ENCODE measurements at regions not wholly inside any gene's neighbourhood (a gene's known extent, or its start where the extent isn't known, plus 50 kb on each side); places are given as distances from the start of the nearest gene placed in this dataset.

DNA sequence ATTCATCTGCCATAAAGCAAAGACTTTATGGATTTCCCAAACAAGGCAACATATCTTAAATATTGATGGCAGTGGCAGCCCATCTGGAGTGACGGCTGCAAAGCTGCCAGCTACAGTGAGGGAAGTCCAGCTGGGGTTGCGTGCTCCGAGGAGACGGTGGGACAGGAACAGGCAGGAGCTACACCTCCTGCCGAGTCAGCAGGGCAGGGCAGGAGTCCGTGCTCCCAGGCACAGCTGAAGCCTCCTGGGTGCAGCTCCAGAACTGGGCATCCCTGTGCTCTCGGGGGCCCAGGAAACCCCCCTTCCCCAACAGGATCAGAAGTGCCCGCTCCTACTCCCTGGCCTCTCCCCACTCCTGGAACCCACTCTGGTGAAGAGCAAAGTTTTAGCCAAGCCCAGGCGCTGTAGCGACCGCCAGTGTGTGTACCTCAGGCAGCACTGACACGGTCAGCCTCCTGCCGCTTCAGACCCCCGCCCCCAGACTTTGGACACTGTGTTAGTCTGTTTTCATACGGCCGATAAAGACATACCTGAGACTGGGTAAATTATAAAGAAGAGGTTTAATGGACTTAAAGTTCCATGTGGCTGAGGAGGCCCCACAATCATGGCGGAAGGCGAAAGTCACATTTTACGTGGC is 556.4 kb upstream of the CCDC54 start:
- DNase-seq, result peak in 2 of 6 donors; percentile 8 to 29
- intact Hi-C loops (cut with DNase I), result no loop called here
- Histone ChIP-seq H3K9me3 (no peaks in the 10 kb centered on the region), H3K4me1 (no peaks in the 10 kb centered on the region), H3K27me3 (no peaks in the 10 kb centered on the region), H3K27ac (no peak overlapping the region), H3K36me3 (no peaks in the 10 kb centered on the region), H3K4me3 (no peak overlapping the region)
- 87 to 92% methylated on average over 19 of the region's 19 CpGs for WGBS, 2 donors
- TF ChIP-seq, protein P1, sequence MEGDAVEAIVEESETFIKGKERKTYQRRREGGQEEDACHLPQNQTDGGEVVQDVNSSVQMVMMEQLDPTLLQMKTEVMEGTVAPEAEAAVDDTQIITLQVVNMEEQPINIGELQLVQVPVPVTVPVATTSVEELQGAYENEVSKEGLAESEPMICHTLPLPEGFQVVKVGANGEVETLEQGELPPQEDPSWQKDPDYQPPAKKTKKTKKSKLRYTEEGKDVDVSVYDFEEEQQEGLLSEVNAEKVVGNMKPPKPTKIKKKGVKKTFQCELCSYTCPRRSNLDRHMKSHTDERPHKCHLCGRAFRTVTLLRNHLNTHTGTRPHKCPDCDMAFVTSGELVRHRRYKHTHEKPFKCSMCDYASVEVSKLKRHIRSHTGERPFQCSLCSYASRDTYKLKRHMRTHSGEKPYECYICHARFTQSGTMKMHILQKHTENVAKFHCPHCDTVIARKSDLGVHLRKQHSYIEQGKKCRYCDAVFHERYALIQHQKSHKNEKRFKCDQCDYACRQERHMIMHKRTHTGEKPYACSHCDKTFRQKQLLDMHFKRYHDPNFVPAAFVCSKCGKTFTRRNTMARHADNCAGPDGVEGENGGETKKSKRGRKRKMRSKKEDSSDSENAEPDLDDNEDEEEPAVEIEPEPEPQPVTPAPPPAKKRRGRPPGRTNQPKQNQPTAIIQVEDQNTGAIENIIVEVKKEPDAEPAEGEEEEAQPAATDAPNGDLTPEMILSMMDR (IDR thresholded peaks at IDR 0.05), result no peak
- ATAC-seq, result no peak
- no peak for FAIRE-seq

DNA sequence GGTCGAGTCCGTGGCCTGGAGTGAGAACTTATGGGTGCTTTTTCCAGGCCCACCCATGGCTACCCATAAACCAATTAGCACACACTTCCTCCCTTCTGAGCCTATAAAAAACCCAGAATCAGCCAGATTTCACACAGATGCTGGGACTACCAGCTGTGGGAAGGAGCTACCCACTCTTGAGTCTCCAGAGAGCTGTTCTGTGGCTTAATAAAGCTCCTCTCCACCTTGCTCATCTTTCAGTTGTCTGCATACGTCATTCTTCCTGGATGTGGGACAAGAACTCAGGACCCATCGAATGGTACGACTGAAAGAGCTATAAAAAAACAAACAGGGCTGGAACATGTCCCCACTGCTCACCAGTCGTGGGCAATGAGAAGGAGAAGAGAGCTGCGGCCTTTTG is 555.4 kb upstream of the CCDC54 start:
- 74 to 76% methylated on average over 7 of the region's 7 CpGs for WGBS, 2 donors
- DNase-seq (no peak), FAIRE-seq (no peak), ATAC-seq (no peak)
- H3K27ac ChIP-seq, result no peak overlapping the region
- H3K27me3 ChIP-seq, result no peaks in the 10 kb centered on the region
- TF ChIP-seq, protein P1 (IDR thresholded peaks at IDR 0.05), result no peak
- intact Hi-C loops (cut with DNase I), result no loop called here
- no peaks in the 10 kb centered on the region for H3K36me3 ChIP-seq
- H3K4me1 ChIP-seq, result no peaks in the 10 kb centered on the region
- no peaks in the 10 kb centered on the region for H3K9me3 ChIP-seq
- H3K4me3 ChIP-seq, result no peak overlapping the region

DNA sequence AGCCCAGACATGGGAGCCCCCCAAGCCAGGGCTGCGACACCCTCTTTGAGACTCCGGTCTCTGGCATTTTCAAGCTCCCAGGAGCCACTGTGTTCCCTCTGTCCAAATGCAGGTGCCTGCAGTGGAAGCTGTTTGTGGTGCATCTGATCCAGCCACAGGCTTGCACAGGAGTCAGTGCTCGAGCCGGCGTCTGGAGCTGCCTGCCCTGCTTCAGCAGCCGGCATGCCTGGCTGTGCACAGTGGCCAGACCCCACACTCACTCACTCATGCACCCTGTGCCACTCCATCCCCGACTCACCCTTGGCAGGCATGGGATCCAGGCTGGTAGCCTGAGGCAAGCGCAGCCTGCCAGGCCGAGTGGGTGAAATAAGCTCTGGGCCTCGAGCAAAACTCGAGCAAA is 555.0 kb upstream of the CCDC54 start:
- TF ChIP-seq, protein P1 (IDR thresholded peaks at IDR 0.05), result no peak
- DNase-seq (peak in 1 of 6 donors; percentile 39), FAIRE-seq (no peak), ATAC-seq (peak in 1 of 4 donors; percentile 27)
- H3K36me3 ChIP-seq, result no peaks in the 10 kb centered on the region
- intact Hi-C loops (cut with DNase I), result no loop called here
- WGBS, 2 donors, result 89 to 90% methylated on average over 11 of the region's 11 CpGs
- H3K27ac ChIP-seq, result no peak overlapping the region
- H3K9me3 ChIP-seq, result no peaks in the 10 kb centered on the region
- no peaks in the 10 kb centered on the region for H3K27me3 ChIP-seq
- no peaks in the 10 kb centered on the region for H3K4me1 ChIP-seq
- H3K4me3 ChIP-seq, result no peak overlapping the region

DNA sequence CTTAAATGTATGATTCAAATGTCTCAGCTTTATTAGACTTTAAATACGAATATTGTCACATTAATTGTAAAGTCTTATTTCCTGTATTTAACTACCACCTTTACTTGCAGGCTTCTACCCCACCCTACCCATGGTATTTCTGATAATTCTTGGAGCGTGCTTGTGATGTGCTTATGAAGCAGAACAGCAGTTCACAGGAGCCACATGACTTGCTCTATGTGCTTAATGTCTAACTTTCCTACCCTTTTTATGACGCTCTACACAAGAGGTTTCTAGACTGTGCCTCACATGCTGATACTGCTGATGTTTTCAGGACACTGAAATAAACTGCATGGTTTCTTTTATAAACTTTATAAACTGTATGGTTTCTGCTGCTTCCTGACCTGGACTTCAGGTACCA is 553.5 kb upstream of the CCDC54 start:
- FAIRE-seq (no peak), ATAC-seq (no peak), DNase-seq (no peak)
- Histone ChIP-seq H3K27me3 (no peaks in the 10 kb centered on the region), H3K27ac (no peak overlapping the region), H3K4me3 (no peak overlapping the region), H3K9me3 (no peaks in the 10 kb centered on the region), H3K4me1 (no peaks in the 10 kb centered on the region), H3K36me3 (no peaks in the 10 kb centered on the region)
- TF ChIP-seq, protein P1 (IDR thresholded peaks at IDR 0.05), result no peak
- intact Hi-C loops (cut with DNase I), result no loop called here
- WGBS, 2 donors, result 67 to 71% methylated on average over 3 of the region's 3 CpGs

DNA sequence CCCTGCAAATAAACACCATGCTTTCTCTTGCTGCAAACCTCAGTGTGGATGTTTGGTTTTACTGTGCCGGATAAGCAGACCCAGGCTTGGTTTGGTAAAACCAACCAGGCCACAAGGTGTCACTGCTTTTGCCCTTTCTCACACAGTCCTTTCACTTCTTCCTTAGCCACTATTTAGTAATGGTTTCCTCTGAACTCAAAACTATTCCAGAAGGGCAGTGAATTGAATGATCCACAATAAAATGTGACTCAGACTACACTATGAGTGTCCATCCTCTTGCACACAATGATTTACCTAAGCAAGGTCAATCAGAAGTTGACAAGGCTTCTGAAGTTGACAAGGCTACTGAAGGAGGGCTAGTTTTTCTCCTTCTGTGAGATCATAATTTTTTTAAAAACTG is 552.4 kb upstream of the CCDC54 start:
- DNase-seq (no peak), ATAC-seq (peak in 3 of 4 donors; percentile 44 to 52 (median 46)), FAIRE-seq (no peak)
- 62 to 63% methylated on average over 1 of the region's 1 CpG for WGBS, 2 donors
- H3K4me1 ChIP-seq, result no peaks in the 10 kb centered on the region
- TF ChIP-seq, protein P1 (IDR thresholded peaks at IDR 0.05), result no peak
- no peaks in the 10 kb centered on the region for H3K9me3 ChIP-seq
- intact Hi-C loops (cut with DNase I), result no loop called here
- no peak overlapping the region for H3K4me3 ChIP-seq
- no peaks in the 10 kb centered on the region for H3K36me3 ChIP-seq
- no peak overlapping the region for H3K27ac ChIP-seq
- no peaks in the 10 kb centered on the region for H3K27me3 ChIP-seq

All from pancreas (tissue), 10 donors.